ENCODE measurements at regions not wholly inside any gene's neighbourhood (a gene's known extent, or its start where the extent isn't known, plus 50 kb on each side); places are given as distances from the start of the nearest gene placed in this dataset.
A peak's percentile ranks its signal among the peaks of the same experiment; 100 is the strongest.
"Not testable (repeated sequence)": the region's sequence is repeated elsewhere in the genome, so short reads cannot be mapped to it uniquely, and the experiment has no call there.

DNA sequence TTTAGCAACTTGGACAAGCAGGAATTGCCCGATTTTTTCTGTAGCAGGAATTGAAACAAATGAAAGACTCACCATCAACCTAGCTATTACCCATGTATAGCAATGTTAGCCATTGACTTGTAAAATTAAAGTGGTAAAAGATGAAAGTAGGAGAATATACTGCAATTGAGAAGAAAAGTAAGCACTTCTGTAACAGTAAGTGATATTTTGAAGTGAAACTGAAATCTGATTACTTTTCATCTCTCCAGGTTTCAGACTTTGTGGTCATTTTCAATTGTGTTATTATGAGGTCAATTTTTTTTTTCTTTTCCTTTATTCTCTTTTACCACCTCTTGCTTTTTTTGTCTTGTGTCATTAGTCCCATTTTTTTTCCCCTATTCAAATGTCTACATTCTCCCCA lies 1078.2 kb downstream of the ZPLD1 start:
- no peak for DNase-seq

DNA sequence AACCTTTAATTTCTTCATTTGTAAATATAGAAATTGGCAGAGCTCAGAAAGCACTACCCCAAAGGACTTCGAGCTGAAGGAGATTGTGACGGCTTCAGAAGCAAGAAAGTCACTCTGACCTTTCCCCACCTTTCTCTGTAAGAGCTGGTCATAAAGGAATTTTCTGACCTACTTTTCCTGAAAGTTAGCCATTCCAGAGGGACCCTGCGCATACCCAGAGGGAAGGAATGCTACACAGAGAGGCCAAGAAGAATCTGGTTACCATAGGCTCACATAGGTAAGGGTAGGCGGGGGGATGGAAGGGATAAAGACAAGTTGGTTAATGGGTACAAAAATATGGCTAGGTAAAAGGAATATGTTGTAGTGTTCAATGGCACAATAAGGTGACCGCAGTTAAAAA lies 1080.3 kb downstream of the ZPLD1 start:
- no peak for DNase-seq

DNA sequence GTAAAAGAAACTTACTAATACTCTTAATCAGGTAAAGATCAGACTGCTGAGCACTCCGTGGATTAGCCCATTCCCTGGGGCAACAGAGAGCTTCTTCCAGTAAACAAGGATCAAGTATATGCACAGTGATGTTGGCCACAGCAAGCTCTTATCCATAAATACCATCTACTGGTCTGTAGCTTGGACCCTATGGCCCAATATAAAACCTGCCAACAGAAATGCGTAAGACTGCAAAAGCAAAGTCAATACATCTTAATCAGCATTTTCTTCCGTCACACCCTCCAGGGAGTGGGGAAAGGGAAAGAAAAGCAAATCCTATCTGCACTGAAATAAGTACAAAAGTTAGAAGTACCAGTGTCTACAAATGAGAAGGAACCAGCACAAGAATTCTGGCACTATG lies 1082.1 kb downstream of the ZPLD1 start:
- no peak for DNase-seq

DNA sequence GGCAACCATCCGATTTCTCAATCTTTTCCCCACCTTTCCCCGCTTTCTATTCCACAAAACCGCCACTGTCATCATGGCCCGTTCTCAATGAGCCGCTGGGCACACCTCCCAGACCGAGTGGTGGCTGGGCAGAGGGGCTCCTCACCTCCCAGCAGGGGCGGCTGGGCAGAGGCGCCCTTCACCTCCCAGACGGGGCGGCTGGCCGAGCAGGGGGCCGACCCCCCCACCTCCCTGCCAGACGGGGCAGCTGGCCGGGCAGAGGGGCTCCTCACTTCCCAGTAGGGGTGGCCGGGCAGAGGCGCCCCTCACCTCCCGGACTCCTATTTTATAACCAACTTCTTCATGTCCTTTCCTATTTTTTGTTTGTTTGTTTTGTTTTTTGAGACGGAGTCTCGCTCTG lies 1096.5 kb downstream of the ZPLD1 start:
- DNase-seq = not testable (repeated sequence)

DNA sequence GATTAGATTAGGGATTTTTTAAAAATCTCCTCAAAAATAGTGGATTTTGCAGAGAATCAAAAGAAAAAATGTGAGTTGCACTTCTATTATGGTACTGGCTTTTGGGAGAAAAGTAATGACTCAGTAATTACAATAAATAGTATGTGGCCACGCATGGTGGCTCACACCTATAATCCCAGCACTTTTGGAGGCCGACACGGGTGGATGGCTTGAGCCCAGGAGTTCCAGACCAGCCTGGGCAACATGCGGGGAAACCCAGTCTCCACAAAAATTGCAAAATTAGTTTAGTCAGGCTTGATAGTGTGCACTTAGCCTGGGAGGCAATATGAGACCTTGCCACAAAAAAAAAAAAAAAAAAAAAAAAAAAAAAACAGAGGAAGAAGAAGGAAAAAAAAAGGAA lies 1098.2 kb downstream of the ZPLD1 start:
- DNase-seq = no peak

DNA sequence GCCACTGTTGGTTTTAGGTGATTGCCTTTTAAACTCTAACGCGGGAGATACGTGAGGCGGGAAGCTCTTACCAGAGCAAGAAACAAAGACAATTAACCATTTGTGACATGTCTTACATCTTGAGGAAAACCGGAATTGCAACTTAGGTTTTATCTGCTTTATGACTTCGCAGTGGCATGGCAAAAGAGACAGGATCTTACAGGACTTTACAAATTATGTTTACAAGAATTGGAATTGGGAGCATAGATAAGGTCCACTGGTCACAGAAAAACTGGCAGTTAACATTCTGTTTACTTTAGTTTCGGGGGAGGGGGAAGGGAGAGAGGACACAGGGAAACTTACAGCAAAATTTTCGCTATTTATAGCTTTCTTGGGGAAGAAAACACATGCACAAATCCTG lies 1119.6 kb downstream of the ZPLD1 start:
- DNase-seq = no peak

DNA sequence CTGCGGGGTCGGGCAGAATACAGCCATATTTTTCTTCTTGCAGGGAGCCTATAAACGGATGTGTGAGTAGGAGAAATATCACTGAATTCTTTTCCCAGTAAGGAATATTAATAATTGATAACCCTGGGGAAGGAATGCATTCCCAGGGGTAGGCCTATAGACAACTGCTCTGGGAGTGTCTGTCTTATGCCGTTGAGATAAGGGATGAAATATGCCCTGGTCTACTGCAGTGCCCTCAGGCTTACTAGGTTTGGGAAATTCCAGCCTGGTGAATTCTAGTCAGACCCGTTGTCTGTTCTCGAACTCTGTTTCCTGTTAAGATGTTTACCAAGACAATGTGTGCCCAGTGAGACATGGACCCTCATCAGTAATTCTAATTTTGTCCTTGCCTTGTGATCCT lies 1129.3 kb downstream of the ZPLD1 start:
- DNase-seq = not testable (repeated sequence)

DNA sequence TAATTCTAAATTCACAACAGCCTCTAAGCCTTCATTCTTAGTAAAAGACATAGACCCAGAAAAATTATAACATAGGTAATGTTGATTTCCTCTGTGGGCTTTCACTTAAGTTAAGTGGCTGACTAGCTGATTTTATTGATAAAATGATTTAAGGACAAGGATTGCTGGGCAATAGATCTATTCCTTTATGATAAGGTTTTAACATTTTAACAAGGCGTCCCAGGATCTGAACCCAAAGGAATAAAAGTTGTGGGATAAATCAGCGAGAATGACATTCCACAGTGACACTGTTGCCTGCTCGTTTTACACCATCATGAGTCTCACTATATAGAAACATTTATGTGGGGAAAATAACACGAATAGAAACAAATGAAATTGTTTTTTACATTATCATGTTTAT lies 1151.0 kb downstream of the ZPLD1 start:
- DNase-seq = no peak

DNA sequence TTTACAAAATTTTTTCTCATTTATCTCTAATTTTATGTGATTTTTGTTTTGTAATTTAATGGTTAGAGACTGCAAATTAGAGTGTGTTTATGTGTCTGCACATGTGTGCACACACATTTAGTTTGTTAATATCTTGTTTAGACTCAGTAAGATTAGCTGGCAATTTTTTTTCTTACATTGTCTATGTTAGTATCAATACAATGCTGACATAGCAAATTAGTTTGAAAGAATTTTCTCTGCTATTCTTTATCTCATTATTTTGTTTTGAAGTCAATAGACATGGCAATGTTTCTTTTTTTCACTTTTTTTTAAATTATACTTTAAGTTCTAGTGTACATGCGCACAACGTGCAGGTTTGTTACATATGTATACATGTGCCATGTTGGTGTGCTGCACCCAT lies 1155.0 kb downstream of the ZPLD1 start:
- DNase-seq = no peak

DNA sequence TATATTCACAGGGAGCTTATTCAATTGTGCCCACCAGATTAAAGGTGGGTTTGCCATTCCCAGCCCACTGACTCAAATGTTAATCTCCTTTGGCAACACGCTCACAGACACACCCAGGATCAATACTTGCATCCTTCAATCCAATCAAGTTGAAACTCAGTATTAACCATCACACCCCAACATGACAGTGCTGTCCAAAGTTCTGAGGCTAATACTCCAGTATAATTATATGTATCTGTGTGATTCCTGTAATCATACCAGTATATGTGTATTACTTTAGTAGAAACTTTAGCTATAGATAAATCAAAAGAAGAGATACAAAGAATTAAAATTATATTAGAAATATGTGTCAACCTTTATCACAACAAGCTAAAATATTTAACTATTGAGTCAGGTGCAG lies 1166.0 kb downstream of the ZPLD1 start:
- no peak for DNase-seq

DNA sequence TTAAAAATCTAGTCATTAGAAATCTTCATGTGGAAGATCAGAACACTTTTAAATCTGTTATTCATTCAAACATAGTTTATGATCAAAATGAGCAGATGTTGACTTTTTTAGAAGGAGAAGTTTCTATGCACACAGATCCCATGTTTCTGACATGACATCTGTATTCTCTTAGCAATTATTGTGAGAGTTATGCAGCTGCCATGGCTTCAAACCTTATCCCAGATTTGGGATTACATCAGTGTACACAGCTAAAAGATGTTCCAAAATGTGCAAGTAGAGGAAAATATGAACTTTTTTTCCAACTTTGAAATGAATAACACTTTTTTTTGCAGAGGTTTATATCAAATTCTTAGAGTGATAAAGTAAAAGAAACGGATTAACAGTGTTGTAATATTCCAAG lies 1166.9 kb downstream of the ZPLD1 start:
- DNase-seq = no peak

DNA sequence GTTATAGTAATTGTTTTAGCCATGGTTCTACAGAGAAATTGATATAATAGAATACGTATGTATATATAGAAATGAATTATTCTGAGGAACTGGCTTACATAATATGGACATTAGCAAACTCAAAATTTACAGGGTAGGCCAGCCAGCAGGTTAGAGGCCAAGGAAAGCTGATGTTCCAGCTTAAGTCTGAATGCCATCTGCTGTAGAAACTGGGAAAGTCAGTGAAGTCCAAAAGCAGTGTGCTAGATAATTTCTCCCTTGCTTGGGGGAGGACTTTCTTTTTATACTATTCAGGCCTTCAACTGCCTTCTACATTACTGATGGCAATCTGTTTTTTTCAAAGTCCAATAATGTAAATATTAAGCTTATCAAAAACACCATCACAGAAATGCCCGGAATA lies 1174.7 kb downstream of the ZPLD1 start:
- peak; percentile 51 for DNase-seq

DNA sequence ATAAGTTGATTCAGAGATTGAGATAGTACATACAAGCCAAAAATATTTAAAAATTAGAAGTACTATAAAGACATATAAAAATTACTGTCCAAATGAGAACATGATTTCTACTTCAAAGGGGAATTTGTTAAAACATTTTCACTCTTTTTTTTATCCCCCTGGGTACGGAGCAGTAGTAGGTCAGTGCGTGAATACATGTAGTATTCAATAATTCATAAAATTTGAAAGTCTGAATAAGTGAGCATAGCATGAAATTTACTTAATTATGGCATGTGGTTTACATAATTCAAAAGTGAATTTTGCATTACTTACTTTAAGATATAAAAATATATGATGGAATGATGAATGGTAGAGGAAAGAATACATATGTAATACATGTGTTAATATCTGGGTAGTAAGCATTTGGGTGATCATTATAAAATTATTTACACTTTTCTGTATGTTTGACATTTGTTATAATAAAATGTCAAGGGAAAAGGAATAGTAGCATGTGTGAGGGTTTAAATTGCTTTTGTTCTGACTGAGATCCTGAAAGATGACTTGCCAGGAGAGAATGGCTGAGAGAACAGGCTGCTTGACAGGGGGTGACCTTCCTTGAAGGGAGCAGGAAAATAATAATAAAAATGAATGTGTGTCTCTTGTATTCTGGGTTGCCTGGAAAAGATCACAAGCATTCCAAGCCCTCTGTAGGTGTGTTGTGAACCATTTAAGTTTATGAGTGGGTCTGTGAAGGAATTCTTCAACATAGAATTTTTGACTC lies 1178.8 kb downstream of the ZPLD1 start:
- no peak for DNase-seq

DNA sequence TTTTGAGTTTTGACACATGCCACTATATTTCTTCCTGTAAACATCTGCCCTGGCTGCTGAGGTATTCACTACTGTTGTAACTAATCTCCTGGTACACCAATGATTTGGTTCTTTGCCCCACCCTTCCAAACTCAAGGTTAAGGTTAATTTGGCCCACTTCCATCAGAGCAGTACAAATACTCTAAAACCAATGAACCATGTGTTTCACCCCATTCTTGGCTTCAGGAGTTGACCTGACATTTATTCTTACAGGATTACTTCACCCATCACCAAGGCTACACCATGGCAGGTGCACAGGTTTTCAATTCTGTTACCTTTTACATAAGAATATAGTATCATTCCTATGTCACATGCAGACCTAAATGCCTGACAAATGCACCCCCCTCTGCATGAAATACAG lies 1179.9 kb downstream of the ZPLD1 start:
- DNase-seq = no peak

DNA sequence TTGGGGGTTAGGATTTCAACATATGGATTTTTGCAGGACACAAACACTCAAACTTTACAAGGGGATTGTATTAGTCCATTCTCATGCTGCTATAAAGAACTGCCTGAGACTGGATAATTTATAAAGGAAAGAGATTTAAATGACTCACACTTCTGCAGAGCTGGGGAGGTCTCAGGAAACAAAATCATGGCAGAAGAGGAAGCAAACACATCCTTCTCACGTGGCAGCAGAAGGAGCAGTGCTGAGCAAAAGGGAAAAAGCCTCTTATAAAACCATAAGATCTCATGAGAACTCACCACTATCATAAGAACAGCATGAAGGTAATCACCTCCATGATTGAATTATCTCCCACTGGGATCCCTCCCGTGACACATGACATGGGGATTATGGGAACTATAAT lies 1183.1 kb downstream of the ZPLD1 start:
- no peak for DNase-seq

DNA sequence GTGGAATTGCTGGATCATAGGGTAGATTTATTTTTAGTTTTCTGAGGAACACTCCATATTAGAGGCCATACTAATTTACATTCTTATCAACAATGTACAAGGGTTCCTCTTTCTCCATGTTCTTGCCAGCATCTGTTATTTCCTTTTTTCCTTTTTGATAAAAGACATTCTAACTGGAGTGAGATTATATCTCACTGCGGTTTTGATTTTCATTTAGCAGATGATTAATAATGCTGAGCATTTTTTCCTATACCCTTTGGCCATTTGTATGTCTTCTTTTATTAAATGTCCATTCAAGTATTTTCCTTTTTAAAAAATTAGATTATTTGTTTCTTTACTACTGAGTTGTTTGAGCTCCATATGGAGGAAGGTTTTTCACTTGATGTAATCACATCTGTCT lies 1189.5 kb downstream of the ZPLD1 start:
- DNase-seq = no peak

DNA sequence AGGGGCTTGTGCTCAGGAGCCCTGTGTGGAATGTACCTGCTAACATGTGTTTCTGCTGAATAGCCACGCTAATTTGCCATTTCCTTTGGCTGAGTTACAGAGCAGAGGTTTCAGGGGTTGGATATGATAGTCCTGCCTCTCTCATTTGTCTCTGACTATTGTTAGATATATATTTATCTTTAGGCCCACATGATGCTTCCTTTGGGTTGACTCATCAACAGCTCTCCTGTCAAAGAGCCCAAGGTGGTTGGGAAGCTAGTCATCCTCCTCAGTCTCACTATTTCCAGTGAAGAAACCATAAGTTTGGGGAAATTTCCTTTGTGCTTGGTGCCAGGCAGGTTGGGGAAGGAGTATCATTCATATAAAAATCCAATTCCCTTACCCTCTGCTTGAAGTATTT lies 1194.6 kb downstream of the ZPLD1 start:
- DNase-seq = no peak

DNA sequence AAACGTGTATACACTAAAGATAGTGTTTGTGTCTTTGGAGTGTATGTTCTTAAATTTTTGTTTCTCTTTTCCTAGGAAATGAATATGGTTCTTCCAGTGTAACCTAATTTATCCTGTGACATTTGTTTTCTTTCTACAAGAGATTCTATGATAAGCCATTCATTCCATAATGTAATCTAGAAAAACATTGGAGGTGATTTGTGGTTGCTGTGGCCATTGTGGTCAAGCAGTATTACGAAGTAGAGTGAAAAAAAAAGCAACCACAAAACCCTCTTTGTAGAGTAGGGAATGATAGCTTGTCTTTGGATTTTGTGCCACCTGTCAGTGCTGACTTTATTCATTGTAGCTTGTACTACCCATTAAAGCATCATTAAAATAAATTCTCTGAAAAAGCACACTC lies 1209.6 kb downstream of the ZPLD1 start:
- no peak for DNase-seq

DNA sequence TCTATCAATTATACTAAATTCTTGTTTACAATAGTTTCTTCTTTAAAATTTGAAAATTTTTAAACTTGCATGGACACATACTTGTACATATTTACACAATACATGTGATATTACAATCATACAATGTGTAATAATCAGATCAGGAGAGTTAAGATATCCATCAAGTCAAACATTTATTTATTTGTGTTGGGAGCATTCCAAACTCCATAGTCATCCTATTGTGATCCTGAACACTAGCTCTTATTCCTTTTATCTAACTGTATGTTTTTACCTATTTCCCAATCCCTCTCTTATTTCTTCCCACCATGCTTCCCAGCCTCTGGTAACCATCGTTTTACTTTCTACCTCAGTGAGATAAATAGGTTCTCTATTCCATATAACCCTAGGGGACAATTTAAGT lies 1219.2 kb downstream of the ZPLD1 start:
- DNase-seq = no peak

DNA sequence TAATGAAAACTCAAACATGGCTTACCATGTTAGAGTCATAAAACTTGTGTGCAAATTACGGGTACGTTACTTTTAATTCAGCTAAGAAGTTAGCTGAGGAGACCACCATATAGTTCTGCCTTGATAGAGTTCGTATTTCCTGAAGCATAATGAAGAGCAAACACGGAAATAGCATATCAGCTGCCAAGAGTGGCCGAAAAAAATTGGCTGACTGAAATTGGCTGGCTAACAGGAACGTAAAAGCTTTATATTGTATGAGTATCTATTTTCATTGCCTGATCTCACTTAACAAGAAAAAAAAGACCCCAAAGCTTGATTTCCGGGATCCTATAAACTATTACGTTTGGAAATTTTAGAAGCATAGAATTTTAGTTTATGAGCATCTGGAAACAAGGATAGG lies 1222.9 kb downstream of the ZPLD1 start:
- DNase-seq = no peak

DNA sequence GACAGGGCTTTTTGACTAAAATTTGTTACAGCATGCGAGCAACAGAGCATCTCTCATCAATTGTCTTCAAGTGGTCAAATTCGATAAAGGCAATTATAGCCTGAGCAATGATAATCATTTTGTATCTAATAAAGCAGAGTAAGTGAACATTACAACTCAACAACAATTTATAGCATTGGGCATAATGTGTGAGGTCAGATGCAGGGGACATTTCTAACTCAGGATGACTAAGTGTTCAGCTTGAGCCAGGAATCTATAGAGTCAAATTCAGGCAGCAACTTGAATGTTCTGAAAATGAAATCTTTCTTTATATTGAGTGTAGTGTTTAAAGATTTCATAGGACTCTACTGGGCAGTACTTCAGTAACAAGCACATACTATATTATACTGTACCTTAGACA lies 1226.0 kb downstream of the ZPLD1 start:
- DNase-seq = no peak

DNA sequence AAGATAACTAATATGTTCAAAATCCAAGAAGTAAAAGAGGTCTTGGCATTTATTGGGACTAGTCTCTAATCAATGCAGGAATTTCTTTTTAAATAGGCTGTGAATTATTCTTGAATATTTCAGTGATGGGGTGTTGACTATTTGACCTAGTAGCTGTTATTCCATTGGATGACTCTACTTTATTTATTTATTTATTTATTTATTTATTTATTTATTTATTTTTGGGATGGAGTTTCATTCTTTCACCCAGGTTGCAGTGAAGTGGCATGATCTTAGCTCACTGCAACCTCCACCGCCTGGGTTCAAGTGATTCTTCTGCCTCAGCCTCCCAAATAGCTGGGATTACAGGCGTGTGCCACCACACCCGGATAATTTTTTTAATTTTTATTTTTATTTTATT lies 1227.8 kb downstream of the ZPLD1 start:
- no peak for DNase-seq

DNA sequence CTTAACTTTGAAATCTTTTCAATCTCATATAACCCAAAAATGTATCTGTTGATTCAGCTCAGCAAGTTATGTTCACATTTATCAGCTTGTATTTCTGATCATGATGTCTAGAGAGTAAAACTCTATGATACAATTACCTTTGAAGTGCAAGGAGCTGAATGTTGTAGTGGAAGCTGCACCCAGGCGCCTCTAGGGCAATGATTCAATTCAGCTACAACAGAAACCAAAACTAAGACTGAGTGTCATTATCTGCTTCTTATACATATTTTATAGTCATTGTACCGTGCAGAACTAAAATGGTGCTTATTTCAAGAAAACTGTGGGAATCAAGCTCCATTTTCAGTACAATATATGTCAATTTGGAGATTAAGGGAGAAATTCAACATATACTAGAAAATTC lies 1237.5 kb downstream of the ZPLD1 start:
- no peak for DNase-seq

DNA sequence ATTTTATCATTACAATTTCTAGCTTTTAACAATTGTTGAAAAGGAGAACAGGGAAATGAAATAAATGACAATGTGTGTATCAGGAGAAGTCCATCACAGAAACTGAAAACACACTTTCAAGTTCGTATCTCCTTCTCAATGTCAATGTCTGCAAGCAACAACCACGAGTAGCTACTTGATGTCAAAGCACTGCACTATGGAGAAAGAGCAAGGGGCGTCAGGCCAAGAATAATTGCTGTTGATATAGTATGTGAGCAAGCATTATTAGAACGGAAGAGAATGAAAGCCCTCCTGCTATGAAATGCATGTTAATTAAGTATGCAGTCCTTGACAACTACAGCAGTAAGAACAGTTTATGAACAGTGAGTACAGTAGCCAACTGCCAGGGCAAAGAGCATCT lies 1250.1 kb downstream of the ZPLD1 start:
- no peak for DNase-seq

DNA sequence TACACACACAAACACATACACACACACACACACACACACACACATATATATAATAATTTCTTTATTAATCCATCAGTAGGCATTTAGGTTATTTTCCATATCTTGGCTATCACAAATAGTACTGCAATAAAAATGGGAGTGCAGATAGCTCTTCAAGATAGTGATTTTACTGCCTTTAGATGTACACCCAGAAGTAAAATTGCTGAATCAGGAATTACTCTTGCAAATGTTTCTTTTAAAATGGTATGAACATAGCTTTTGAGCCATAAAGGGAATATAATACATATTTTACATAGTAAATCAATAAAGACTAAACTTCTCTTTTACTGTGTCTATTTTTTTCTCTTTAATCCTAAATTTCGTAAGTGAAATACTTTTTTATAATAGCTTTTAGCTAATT lies 1251.1 kb downstream of the ZPLD1 start:
- DNase-seq = no peak

DNA sequence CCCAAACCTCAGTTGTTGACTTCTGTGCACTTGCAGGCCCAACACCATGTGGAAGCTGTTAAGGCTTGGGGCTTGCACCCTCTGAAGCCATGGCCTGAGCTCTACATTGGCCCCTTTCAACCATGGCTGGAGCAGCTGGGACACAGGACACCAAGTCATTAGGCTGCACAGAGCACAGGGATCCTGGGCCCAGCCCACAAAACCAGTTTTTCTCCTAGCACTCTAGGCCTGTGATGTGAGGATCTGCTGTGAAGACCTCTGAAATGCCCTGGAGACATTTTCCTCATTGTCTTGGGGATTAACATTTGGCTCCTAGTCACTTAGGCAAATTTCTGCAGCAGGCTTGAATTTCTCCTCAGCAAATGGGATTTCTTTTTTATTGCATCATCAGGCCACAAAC lies 1255.7 kb downstream of the ZPLD1 start:
- no peak for DNase-seq

All from NCI-H82 (cell line).